AG09319 (cell line): ENCODE measurements at regions not wholly inside any gene's neighbourhood (a gene's known extent, or its start where the extent isn't known, plus 50 kb on each side); places are given as distances from the start of the nearest gene placed in this dataset.

Experiments
- DNase-seq: peaks from one replicate; pipeline ENCODE4 v3.0.0-alpha.2; 2010; ENCODE audit warnings: low read depth; ENCODE audit errors: extremely low read depth
- TF ChIP-seq, protein P1 (sequence below): IDR thresholded peaks from 2 replicates; pipeline ENCODE4 v1.5.1; 2011; ENCODE audit warnings: low read depth, mild to moderate bottlenecking, inconsistent platforms, low read length, moderate library complexity

DNA sequence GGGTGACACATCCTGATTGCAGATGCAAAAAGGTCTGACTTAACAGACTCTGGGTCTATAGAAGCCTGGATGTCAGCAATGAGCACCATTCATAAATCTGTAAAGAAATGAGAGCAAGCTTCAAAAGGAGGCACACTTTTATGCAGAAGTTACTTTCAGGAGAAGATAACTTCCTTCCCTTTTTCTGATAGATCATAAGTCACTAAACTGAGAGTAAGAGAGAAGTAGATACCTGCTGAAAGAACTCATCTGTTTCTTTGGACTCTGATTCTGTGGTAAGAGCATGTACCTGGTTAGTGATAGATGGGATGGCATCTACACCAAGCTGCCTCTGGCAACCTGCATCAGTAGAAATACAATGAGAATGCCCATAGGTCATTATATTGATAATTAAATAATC is 525.6 kb downstream of the CETN3 start:
- no peak for DNase-seq
- TF ChIP-seq, protein P1, sequence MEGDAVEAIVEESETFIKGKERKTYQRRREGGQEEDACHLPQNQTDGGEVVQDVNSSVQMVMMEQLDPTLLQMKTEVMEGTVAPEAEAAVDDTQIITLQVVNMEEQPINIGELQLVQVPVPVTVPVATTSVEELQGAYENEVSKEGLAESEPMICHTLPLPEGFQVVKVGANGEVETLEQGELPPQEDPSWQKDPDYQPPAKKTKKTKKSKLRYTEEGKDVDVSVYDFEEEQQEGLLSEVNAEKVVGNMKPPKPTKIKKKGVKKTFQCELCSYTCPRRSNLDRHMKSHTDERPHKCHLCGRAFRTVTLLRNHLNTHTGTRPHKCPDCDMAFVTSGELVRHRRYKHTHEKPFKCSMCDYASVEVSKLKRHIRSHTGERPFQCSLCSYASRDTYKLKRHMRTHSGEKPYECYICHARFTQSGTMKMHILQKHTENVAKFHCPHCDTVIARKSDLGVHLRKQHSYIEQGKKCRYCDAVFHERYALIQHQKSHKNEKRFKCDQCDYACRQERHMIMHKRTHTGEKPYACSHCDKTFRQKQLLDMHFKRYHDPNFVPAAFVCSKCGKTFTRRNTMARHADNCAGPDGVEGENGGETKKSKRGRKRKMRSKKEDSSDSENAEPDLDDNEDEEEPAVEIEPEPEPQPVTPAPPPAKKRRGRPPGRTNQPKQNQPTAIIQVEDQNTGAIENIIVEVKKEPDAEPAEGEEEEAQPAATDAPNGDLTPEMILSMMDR: no peak

DNA sequence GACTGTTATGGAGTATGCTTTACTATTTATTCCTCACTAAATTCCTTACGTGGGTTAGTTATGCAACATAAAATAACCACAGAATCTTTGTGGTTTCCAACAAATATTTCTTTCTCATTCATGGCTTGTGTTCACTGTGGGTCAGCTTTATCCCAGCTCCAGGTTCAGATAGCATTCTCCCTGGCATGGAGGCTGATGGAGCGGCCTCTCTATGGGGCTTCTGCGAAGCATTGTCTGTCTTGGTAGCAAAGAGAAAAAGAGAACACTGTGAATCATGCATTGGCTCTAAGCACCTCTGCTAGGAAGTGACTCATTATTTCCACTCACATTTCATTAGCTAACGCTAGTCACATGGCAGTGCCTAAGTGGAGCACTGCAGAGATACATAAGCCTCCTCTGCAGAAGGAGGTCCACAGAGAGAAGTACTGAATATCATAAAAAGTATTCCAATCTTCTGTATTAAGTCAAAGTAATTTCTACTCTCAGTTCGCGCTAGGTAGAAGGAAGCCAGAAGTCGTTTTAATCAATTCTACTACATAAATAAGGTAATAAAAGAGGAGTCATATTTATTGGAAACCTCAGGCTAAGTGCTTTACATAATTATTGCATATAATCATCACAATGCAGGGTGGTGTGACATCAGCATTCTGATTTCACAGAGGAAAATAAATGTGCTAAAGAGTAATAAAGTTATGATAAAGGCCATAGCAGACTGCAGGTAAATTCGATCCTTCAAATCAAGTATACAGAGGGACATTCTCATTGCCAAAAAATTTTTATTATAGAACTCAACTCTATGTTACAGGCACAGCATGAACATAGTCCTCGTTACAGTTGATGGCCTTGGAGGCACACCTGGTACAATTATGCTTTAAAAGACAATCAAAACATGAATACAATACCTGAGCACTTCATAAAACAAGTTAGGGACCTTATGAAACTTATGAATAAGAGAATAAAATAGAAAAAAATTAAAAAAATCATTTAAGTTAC is 531.1 kb downstream of the CETN3 start:
- peak; percentile 14 for DNase-seq
- TF ChIP-seq, protein P1: no peak

DNA sequence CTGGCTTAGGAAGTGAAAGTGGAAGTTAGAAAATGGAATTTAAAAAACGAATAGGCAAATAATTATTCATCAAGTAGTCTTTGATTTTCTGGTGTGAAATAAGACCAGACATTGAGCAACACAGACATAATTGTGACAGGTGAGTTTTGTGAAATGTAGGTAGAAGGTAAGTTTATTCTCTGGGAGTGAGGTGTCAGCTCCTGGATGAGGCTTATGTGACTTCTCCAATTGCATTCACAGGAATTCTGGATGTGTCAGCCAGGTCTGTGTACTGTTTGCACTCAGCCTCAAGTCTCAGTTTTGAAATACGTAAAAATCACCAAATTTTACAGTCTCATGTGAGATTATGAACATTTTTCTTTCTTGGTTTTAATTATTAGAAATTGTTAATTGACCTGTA is 537.6 kb downstream of the CETN3 start:
- TF ChIP-seq, protein P1: no peak
- no peak for DNase-seq

DNA sequence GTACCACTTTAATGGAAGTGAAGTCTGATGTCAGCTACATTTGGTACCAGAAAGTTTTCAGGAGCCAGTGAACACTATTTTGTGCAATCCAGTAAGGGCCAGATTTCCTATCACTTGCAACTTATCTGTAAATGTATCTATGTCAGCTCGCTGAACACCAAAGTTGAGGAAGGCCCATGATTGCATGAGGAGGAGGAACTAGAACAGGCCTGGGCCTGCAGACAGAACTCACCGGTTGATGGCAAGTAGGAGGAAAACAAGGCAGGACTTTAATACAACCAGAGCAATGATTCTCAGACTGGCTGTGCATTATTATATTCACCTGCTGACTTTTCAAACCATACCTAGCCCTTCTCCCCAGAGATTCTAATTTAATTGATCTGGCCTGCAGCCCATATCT is 540.2 kb downstream of the CETN3 start:
- TF ChIP-seq, protein P1: no peak
- no peak for DNase-seq

DNA sequence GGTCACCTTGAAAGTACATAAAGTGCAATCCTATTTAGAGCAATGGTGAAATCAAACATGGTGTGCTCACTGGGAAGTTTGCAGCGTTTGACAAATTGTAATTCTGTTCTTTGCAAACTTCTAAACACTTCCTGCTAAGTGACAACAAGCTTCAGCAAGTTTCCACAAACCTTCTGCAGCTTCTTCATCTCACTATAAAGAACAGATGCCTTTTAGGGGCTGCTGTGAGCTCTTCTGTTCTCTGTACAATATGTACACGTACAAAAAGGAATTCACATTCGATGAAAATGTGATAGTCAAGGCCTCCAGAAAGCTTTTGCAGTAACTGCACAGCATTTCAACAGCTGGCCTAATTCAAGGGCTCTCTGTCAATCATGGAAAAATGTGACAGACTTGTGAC is 543.1 kb downstream of the CETN3 start:
- no peak for DNase-seq
- TF ChIP-seq, protein P1: no peak

DNA sequence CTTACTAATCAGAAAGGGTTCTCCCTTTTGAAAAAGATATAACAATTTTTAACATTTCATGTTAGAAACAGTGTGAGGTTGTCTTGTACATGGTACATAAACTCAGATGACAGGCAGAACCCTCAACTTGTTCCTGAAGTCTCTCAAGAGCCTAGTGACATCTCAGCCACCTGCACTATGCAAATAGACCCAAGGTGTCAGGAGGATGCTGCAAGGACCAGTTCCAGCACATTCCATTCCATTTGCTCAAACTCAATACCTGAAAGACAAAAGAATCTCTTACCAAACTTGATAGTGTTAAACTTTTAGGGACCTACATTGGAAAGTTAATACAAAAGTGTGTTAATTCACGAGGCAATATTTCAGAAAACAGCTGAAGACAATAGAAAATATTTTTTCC is 544.6 kb downstream of the CETN3 start:
- DNase-seq: no peak

DNA sequence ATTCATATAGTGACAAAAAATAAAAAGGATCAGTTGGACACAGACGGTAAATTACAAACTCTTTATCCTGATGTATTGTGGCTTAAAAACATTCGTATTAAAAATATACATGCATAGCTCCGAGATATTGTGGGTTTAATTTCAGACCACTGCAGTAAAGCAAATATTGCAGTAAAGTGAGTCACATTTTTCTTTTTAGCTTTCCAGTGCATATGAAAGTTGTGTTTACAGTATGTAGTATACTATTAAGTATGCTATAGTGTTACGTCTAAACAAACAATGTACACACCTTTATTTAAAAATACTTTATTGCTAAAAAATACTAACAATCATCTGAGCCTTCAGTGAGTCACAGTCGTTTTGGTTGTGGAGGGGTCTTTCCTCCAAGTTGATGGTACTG is 551.8 kb downstream of the CETN3 start:
- TF ChIP-seq, protein P1: no peak
- DNase-seq: no peak

More for the DNA sequence above, 544.6 kb downstream of the CETN3 start:
- TF ChIP-seq, protein P1: no peak
